HG03575 (cell line): ENCODE measurements at regions not wholly inside any gene's neighbourhood (a gene's known extent, or its start where the extent isn't known, plus 50 kb on each side); places are given as distances from the start of the nearest gene placed in this dataset.

Experiments used
- ATAC-seq: cut with Tn5 transposase; IDR thresholded peaks from one replicate; pipeline ENCODE4 v1.9.1; 2021; ENCODE audit not compliant: unreplicated experiment, insufficient number of reproducible peaks, low FRiP score; ENCODE audit errors: extremely low read depth

GRCh38 chr11:128184981-128185380 is 402.4 kb downstream of the ETS1 start:
- no peak for ATAC-seq

DNA sequence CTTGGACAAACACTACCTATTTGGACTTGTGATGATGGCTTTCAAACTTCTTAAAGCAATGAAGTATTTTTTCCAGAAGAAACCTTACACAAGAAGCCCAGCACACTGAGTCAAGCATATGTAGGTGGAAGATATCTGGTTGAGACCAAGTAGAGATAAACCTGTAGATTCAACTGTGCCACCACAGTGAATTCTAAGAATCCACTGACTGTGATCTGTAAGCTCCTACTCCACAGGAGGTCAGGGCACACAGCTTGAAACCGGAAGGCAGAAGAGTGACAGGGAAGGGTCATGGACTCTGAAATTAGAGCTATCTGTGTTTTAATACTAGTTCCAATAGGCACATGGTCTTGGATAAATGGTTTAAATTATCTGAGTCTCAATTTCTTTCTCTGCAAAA is 404.5 kb downstream of the ETS1 start:
- ATAC-seq = no peak

DNA sequence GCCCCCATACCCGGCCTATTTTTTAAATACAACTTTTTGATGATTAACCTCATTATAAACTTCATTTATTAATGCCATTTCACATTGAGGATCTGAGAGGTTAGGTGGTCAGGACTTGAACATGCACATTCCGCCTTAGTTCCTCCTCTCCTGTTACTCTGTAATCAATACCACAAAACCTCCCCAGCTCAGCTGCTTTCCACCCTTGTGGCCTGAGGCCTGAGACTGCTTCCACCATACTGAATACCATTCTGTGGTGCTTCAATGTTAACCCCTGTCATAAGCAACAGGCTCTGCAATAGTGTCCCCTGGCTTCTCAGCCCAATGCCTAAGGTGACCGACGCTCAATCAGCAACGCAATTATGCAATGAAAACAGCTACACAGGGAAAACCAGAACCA is 405.4 kb downstream of the ETS1 start:
- ATAC-seq = no peak

DNA sequence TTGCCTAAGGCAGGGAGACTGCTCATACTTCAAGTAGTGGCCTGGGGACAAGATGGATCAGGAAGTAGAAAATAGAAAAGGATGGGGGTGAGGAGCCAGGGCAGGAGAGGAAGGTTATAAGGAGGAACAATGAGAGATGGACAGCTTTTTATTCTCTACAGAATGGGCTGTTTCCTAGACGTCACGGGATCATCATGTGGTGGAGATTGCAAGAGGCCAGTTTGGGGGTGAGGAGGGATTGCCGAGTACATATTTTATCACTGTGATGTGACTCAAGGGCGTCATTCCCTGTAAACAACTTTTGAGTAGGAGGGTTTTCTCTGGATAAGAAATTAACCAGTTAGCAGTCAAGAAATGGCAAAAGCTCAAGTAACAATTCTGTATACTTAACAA is 406.3 kb downstream of the ETS1 start:
- ATAC-seq = no peak

DNA sequence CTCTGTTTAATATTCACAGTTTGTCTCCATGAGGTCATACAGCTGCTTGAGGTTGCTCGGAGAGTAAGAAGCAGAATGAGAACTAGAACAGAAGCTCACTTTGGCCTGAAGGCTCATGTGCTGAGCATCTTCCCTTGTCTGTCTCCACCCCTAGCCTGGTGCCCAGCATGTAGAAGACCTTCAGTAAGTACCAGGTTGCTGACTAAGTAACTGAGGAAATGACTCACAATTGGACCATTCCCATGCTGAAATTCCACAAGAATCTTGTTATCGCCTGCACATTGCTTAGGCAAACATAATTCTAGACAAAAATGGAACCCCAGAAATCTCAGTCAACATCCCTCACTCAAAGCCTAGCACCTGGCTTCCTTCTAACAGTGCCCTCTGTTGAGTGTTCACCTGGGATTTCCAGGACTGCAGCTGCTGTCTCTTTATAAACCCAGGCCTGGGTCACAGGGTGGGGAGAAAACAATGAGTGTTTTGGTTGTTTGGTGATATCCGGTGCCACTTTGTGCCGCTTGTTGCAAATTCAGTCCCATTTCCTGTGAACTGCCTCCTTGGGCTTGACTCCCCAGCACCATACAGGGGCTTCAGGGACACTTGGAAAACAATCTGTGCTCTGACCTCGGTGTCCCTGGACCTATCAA is 406.8 kb downstream of the ETS1 start:
- ATAC-seq = no peak

DNA sequence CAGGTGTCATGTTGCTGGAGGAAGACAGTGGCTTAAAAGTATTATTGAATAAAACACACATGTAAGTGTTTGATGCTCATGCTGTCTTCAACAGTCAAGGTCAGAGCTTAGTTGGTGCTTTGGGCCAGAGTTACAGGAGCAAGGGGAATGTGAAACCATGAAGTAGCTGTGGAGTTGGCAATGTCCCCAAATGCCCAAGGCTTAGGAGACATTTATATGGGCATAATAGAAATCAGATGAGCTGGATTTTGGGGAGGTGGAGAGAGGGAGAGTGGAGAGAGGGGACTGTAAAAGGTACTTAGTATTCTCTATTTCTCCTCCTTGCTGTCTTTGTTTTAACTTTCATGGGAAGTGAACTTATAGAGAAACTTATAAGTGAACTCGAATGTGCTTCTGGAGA is 407.8 kb downstream of the ETS1 start:
- no peak for ATAC-seq

DNA sequence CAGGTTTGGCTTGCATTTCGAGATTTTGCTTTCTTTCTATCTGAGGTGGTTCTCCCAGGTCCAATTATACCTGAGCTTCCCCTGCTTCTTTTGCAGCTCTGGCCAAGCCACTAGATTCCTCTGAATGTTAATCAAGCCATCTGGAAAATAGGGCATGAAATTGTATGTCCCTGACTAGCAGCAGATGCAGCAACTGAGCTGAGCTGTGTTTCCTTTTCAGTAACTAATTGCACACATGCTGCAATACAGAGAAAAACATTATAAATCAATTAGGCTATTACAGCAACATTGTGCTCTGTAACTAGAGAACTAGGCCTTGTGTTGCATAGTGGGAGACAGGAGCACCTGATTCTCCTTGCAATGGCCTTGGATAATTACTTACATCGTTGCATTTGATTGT is 408.3 kb downstream of the ETS1 start:
- ATAC-seq = no peak

DNA sequence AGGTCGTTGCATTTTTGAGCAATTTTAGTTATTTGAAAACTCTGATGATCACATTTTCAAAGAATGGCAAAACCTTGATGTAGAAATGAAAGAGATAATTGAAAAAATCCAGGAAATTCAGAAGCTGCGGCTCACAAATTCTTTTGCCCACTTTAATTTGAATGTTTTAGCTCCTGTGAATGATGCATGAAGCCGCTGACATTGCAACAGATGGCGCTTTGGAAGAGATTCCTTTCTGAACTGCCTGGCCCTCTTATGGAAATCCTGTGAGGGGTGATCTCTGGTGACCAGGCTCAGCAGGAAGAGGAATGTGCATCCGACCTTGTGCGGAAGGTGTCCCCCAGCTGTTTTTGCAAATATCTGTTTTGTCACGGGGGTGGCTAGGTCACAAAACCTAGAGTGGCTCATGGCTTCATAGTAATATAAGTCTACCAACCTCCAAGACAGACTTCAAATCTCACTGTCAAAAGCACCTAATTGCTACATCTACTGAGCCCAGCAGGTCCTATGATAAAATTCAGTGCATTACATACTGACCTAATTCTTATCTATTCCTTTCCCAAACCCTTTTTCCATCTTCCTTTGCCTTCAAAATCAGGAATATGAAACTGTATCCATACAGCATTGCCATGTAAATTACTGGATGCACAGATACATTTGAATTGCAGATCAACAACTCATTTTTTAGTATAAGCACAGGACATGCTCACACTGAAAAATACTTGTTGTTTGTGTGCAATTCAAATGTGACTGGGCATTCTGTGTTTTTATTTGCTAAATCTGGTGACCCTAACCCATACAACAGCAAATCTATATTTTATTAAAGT is 412.7 kb downstream of the ETS1 start:
- no peak for ATAC-seq

DNA sequence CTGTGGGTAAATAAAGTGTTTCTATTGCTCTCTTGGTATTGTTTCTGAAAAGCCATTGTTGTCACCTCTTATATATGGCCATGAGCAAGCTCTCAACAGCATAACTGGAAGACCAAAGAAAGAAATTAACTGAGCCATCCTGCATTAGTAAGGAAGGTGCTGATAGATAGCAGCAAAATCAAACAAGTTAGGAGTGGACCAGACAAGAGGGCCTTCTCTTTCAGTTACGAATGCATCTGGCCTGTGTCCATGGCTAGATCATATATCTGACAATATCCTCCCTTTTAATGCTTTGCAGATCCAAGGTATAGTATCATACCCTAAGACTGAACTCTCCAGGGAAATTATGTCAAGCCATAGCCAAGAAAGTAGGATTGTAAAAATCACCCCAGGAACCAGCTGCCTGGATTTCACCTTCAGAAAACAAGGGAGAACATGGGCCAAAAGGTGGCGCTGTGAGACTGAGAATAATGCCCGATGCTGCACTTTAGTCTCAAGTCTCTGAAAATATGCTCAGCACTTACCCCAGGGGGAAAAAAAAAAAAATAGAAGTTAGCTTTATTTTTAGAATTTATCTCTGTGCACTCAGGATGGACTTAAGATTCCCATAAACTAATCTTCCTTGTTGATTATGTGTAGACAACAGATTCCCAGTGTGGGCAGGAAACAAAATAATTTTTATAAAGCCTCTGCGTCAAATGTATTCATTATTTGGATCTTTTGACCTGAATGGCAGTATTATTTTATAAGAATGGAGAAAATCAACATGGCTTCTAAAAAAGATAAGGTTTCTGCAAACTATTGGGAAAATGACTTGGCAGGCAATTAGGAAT is 415.1 kb downstream of the ETS1 start:
- ATAC-seq = no peak

DNA sequence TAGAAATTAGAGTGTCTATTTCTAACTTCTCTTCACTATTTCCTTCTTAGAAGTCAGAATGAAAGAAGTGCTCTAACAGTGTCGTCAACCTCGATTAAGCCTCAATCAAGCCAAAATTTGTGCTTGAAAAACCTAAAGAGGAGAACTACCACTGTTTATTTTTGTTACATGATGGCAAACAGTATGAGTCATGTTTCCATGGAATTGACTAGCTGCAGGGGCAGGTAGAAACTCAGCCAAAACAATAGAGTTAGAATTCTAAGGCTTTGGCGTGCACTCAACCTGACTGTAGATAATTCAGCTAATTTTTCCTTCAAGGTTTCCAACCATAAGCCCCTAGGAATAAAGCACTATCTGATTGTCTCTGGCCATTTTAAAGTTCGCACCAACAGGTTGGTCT is 415.9 kb downstream of the ETS1 start:
- ATAC-seq = no peak

- ATAC-seq = no peak
Measured at GRCh38 chr11:128165572-128165971, 421.8 kb downstream of the ETS1 start.

GRCh38 chr11:128164080-128164741 is 423.1 kb downstream of the ETS1 start:
- no peak for ATAC-seq

GRCh38 chr11:128161994-128162393 is 425.4 kb downstream of the ETS1 start:
- no peak for ATAC-seq

DNA sequence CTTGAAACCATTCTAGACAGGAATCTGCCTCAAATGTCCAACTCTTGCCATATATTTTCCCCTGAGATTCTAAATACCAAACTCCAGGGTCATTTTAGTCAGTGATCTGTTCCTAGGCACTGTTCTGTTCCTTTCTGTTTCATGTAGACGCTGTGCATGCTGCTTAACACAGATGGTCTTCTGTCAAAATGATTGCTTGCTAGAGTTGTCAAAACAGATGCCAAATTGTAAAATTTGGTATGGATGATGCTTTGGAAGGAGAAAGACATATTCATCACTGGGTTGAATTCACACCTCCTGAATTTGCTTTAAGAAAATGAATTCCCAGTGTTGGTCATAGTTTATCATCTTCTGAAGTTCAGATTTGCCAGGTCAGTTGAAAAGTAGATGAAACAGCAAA is 425.9 kb downstream of the ETS1 start:
- no peak for ATAC-seq

DNA sequence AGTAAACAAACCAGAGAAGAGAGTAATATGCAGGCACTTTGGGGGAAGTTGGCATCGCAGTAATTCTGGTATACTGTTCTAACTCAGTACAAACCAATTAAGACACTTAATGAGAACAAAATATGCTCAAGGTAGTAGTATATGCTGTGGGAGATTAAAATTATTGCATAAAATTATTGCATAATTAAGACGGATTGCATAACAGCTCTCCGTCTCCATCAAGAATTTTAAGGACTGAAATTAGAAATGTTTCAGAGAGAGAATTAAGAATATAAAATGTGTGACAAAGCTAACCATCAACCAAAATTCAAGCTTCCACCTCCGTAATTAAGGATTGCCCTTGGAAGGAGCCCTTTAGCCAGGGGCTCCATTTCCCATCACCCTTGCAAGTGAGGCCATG is 428.5 kb downstream of the ETS1 start:
- ATAC-seq = no peak

- peak; percentile 63 for ATAC-seq
Measured at GRCh38 chr11:128157423-128158298, 429.7 kb downstream of the ETS1 start.

GRCh38 chr11:128156486-128156885 is 430.9 kb downstream of the ETS1 start:
- ATAC-seq = no peak

GRCh38 chr11:128155590-128155989 is 431.8 kb downstream of the ETS1 start:
- ATAC-seq = no peak

DNA sequence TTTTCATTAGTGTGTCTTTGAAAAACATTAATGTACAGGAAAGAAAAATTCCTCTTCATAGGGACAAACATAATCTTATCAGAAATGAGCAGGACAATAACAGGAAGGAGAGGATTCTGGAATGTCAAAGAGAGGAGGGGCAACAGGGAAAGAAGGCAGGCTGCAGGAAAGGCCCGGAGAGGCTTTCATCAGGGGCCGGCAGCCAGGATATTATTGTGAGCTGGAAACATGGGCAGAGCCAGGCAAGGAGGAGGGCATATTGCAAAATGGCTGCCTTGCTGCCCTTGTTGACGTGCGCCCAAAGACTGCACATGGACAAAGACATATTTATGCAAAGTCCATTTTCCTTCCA is 433.7 kb downstream of the ETS1 start:
- ATAC-seq = no peak
